ENCODE measurements at regions not wholly inside any gene's neighbourhood (a gene's known extent, or its start where the extent isn't known, plus 50 kb on each side); places are given as distances from the start of the nearest gene placed in this dataset.
"Not testable (repeated sequence)": the region's sequence is repeated elsewhere in the genome, so short reads cannot be mapped to it uniquely, and the experiment has no call there.

- no peak for DNase-seq
Measured at GRCh38 chr14:54010981-54011380, 54.4 kb upstream of the BMP4 start.

GRCh38 chr14:54023027-54023426 is 66.4 kb upstream of the BMP4 start:
- no peak for DNase-seq

GRCh38 chr14:54025661-54026060 is 69.0 kb upstream of the BMP4 start:
- no peak for DNase-seq

GRCh38 chr14:54026671-54027070 is 70.0 kb upstream of the BMP4 start:
- DNase-seq: no peak

GRCh38 chr14:54030996-54031395 is 74.4 kb upstream of the BMP4 start:
- not testable (repeated sequence) for DNase-seq

GRCh38 chr14:54033285-54033684 is 76.7 kb upstream of the BMP4 start:
- DNase-seq: not testable (repeated sequence)

GRCh38 chr14:54038724-54039123 is 82.1 kb upstream of the BMP4 start:
- no peak for DNase-seq

- DNase-seq: no peak
Measured at GRCh38 chr14:54039311-54039710, 82.7 kb upstream of the BMP4 start.

GRCh38 chr14:54040846-54041245 is 84.2 kb upstream of the BMP4 start:
- DNase-seq: no peak

- no peak for DNase-seq
Measured at GRCh38 chr14:54046250-54046649, 89.6 kb upstream of the BMP4 start.

- DNase-seq: no peak
Measured at GRCh38 chr14:54047645-54048308, 91.2 kb upstream of the BMP4 start.

- DNase-seq: peak; percentile 19
Measured at GRCh38 chr14:54048311-54048710, 91.7 kb upstream of the BMP4 start.

- DNase-seq: no peak
Measured at GRCh38 chr14:54048736-54049135, 92.1 kb upstream of the BMP4 start.

GRCh38 chr14:54050759-54051158 is 94.1 kb upstream of the BMP4 start:
- DNase-seq: no peak

- no peak for DNase-seq
Measured at GRCh38 chr14:54052696-54053385, 96.2 kb upstream of the BMP4 start.

GRCh38 chr14:54053386-54053745 is 96.7 kb upstream of the BMP4 start:
- DNase-seq: no peak

- DNase-seq: no peak
Measured at GRCh38 chr14:54058505-54058904, 101.9 kb upstream of the BMP4 start.

- no peak for DNase-seq
Measured at GRCh38 chr14:54083549-54084239, 127.1 kb upstream of the BMP4 start.

GRCh38 chr14:54085232-54085761 is 128.7 kb upstream of the BMP4 start:
- DNase-seq: no peak

GRCh38 chr14:54085841-54086240 is 129.2 kb upstream of the BMP4 start:
- DNase-seq: no peak

- DNase-seq: no peak
Measured at GRCh38 chr14:54086767-54087166, 130.1 kb upstream of the BMP4 start.

- no peak for DNase-seq
Measured at GRCh38 chr14:54087376-54087775, 130.8 kb upstream of the BMP4 start.

GRCh38 chr14:54088271-54088670 is 131.6 kb upstream of the BMP4 start:
- no peak for DNase-seq

- no peak for DNase-seq
Measured at GRCh38 chr14:54090274-54090673, 133.6 kb upstream of the BMP4 start.
